DND-41 (cell line): ENCODE measurements at regions not wholly inside any gene's neighbourhood (a gene's known extent, or its start where the extent isn't known, plus 50 kb on each side); places are given as distances from the start of the nearest gene placed in this dataset.
"Not testable (repeated sequence)": the region's sequence is repeated elsewhere in the genome, so short reads cannot be mapped to it uniquely, and the experiment has no call there.

Source experiments
- ATAC-seq: fragments of 200-7000 bp; cut with Tn5 transposase; 3 replicates; pipeline ENCODE4 v1.9.1; 2021; ENCODE audit warnings: low read depth; ENCODE audit not compliant: insufficient read depth
- DNase-seq: peaks from one replicate; pipeline ENCODE4 v3.0.0-alpha.2; 2020
- H2AFZ ChIP-seq: 2 replicates; pipeline ENCODE4 v1.6.0; 2012; ENCODE audit warnings: low read depth, low read length
- H3K27ac ChIP-seq: 2 replicates; pipeline ENCODE4 v1.5.1; 2012; ENCODE audit warnings: low read length, inconsistent platforms
- H3K27me3 ChIP-seq: fragments of 200-600 bp; sonication (generic); 2 replicates; pipeline ENCODE4 v1.6.0; 2012; ENCODE audit warnings: low read length, mild to moderate bottlenecking, inconsistent platforms; ENCODE audit not compliant: insufficient read depth, poor library complexity
- H3K36me3 ChIP-seq: 2 replicates; pipeline ENCODE4 v1.5.1; 2012; ENCODE audit warnings: low read length, inconsistent platforms; ENCODE audit not compliant: insufficient read depth
- H3K4me1 ChIP-seq: 2 replicates; pipeline ENCODE4 v1.5.1; 2012; ENCODE audit warnings: mild to moderate bottlenecking, low read length; ENCODE audit not compliant: insufficient read depth
- H3K4me2 ChIP-seq: 2 replicates; pipeline ENCODE4 v1.6.0; 2012; ENCODE audit warnings: mild to moderate bottlenecking, moderate library complexity, low read length, inconsistent platforms; ENCODE audit not compliant: insufficient read depth
- H3K4me3 ChIP-seq, 2 experiments: fragments of 200-600 bp in 1 of 2; shearing (Covaris generic) in 1 of 2; 2 replicates each; pipeline ENCODE4 v1.5.1; 2012 to 2016; ENCODE audit warnings: inconsistent platforms in 2 of 2, low read length in 2 of 2, mild to moderate bottlenecking in 2 of 2, low read depth in 1 of 2, moderate library complexity in 1 of 2
- H3K79me2 ChIP-seq: 2 replicates; pipeline ENCODE4 v1.6.0; 2012; ENCODE audit warnings: low read length, inconsistent platforms; ENCODE audit not compliant: insufficient read depth
- H3K9ac ChIP-seq: 2 replicates; pipeline ENCODE4 v1.6.0; 2012; ENCODE audit warnings: low read depth, mild to moderate bottlenecking, inconsistent platforms, low read length, moderate library complexity
- H3K9me3 ChIP-seq: 2 replicates; pipeline ENCODE4 v1.5.1; 2012; ENCODE audit warnings: low read length, moderate library complexity, mild to moderate bottlenecking, inconsistent platforms; ENCODE audit not compliant: insufficient read depth, severe bottlenecking
- H4K20me1 ChIP-seq: 2 replicates; pipeline ENCODE4 v1.6.0; 2012; ENCODE audit warnings: low read length; ENCODE audit not compliant: insufficient read depth
- EZH2 ChIP-seq: IDR thresholded peaks from 3 replicates; pipeline ENCODE4 v1.6.1; 2012; ENCODE audit warnings: borderline replicate concordance, low read depth, mild to moderate bottlenecking, moderate library complexity, low read length, inconsistent platforms; ENCODE audit not compliant: severe bottlenecking
- TF ChIP-seq, protein P1 (sequence below): IDR thresholded peaks from 2 replicates; pipeline ENCODE4 v1.5.1; 2012; ENCODE audit warnings: borderline replicate concordance, low read length, moderate library complexity, mild to moderate bottlenecking; ENCODE audit not compliant: poor library complexity, severe bottlenecking; ENCODE audit errors: extremely low read depth

DNA sequence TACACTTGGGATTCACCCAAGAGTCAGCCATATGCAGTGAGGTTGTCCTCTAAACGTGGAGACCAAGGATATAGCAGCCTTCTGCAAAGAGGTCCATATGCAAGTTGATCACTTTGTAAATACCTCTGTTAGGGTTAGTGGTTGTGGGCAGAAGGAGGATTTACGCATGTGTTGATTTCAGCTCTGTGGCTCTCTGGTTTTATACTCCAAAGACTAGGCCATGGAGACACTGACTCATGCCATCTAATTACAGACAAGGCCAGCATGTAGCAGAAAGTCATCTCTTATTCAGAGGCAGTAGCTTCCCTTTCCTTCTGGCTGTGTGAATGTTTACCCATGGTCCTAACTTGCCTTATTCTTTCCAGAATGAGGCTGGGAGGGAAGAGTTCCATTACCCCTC, 140.9 kb upstream of the GOLGA6L4 start:
- not testable (repeated sequence) for H2AFZ ChIP-seq, DNase-seq, H3K9me3 ChIP-seq

DNA sequence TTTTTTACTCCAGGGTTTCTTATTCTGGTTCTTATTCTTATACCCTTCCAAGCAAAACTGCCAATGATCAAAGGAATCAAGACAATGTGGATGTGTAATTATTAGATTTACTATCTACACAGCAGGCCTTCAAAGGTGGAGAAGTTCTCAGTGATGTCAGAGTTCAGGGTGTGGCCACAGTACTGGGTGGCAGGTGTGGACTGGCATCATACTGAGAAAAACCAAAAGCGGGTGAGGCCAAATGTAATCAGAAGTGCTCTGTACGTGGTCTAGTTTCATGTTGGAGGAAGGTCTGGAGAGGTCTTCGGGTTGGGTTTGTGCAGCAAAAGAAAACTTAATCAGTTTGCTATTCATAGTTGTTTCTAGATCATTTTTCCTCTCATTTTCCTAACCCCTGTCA, 138.5 kb upstream of the GOLGA6L4 start:
- H3K27me3 ChIP-seq, H4K20me1 ChIP-seq, H2AFZ ChIP-seq, H3K4me1 ChIP-seq, H3K27ac ChIP-seq, H3K4me3 ChIP-seq, H3K79me2 ChIP-seq, H3K9me3 ChIP-seq, H3K36me3 ChIP-seq, DNase-seq, ATAC-seq, H3K9ac ChIP-seq, H3K4me2 ChIP-seq: not testable (repeated sequence)

More for the DNA sequence above, 140.9 kb upstream of the GOLGA6L4 start:
- not testable (repeated sequence) for H3K4me2 ChIP-seq, H3K27ac ChIP-seq, H3K36me3 ChIP-seq, H3K4me1 ChIP-seq, H4K20me1 ChIP-seq, H3K79me2 ChIP-seq, H3K4me3 ChIP-seq, H3K9ac ChIP-seq, ATAC-seq, H3K27me3 ChIP-seq

DNA sequence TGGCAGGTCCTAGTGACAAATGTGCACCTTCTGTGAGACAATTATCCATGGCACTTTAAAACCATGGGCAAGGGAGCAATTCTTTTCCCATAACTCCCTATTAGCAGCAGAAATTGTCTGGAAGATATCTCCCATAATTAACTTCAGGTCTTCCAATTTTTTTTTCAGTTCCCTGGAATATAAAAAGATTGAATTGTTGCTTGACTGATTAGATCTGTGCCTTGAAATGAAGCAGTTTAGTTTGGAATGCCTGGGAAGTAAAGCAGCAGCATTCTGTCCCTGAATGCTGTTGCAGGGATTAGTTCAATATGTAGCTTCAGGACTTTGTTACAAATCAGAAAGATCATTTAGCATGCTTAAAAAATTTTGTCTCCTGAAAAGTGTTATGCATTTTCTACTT, 137.0 kb upstream of the GOLGA6L4 start:
- Histone ChIP-seq H3K4me3 (no peak overlapping the region), H3K27ac (no peak overlapping the region), H3K79me2 (no peaks in the 10 kb centered on the region), H3K27me3 (no peaks in the 10 kb centered on the region), H4K20me1 (no peaks in the 10 kb centered on the region), H3K4me1 (no peaks in the 10 kb centered on the region), H3K36me3 (no peaks in the 10 kb centered on the region), H2AFZ (no peak overlapping the region), H3K9ac (no peak overlapping the region), H3K9me3 (no peaks in the 10 kb centered on the region), H3K4me2 (no peak overlapping the region)
- no peak for TF ChIP-seq EZH2
- TF ChIP-seq, protein P1, sequence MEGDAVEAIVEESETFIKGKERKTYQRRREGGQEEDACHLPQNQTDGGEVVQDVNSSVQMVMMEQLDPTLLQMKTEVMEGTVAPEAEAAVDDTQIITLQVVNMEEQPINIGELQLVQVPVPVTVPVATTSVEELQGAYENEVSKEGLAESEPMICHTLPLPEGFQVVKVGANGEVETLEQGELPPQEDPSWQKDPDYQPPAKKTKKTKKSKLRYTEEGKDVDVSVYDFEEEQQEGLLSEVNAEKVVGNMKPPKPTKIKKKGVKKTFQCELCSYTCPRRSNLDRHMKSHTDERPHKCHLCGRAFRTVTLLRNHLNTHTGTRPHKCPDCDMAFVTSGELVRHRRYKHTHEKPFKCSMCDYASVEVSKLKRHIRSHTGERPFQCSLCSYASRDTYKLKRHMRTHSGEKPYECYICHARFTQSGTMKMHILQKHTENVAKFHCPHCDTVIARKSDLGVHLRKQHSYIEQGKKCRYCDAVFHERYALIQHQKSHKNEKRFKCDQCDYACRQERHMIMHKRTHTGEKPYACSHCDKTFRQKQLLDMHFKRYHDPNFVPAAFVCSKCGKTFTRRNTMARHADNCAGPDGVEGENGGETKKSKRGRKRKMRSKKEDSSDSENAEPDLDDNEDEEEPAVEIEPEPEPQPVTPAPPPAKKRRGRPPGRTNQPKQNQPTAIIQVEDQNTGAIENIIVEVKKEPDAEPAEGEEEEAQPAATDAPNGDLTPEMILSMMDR = no peak
- no peak for ATAC-seq
- no peak for DNase-seq

DNA sequence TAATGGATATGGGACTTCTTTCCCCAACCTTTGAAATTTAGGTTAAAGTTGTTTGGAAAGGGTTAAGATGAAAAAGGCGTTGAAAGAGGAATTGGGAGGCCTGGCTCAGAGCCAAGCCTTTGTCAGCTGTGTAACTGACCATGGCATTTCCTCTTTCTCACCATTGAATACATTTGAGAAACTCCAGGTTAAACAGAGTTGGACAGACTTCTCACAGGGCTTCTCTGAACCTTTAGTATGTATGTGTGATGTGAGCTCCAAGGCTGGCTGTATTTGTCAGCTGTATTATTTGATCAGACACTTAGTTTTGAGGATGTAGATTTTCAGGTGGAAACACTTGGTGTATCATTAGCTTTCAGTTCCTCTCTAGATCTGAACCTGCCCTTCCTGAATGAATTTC, 136.4 kb upstream of the GOLGA6L4 start:
- DNase-seq = no peak
- no peak overlapping the region for H3K9ac ChIP-seq
- no peak for ATAC-seq
- no peak overlapping the region for H2AFZ ChIP-seq
- no peaks in the 10 kb centered on the region for H3K79me2 ChIP-seq
- H3K4me1 ChIP-seq = no peaks in the 10 kb centered on the region
- H3K4me3 ChIP-seq = no peak overlapping the region
- H3K4me2 ChIP-seq = no peak overlapping the region
- H4K20me1 ChIP-seq = no peaks in the 10 kb centered on the region
- H3K9me3 ChIP-seq = no peaks in the 10 kb centered on the region
- no peaks in the 10 kb centered on the region for H3K36me3 ChIP-seq
- TF ChIP-seq EZH2 = no peak
- TF ChIP-seq, protein P1 = no peak
- H3K27ac ChIP-seq = no peak overlapping the region
- H3K27me3 ChIP-seq = no peaks in the 10 kb centered on the region
